ENCODE measurements at regions not wholly inside any gene's neighbourhood (a gene's known extent, or its start where the extent isn't known, plus 50 kb on each side); places are given as distances from the start of the nearest gene placed in this dataset.

DNA sequence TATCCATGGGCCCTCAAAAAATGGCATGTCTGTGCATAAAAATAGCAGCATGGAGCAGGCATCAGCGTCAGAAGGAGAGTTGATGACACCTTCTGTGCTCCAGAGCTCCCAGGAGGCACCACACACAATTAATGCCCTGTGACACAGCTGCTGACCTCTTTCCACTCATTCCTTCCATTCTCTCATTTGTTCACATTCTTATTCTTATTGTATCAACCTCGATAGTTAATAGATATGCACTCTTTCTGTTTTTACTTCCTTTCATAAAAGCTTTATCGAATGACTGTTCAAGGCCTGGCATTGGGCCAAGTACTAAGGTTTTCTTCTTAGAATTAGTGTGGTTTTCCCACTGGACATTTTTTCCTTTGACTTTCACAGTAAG is 266.0 kb upstream of the MTNR1B start (continued):
- no peak for TF ChIP-seq RCOR1 (IDR thresholded peaks at IDR 0.05; ENCODE audit: borderline replicate concordance in 1 of 2, low read depth in 2 of 2, low read length in 2 of 2)

DNA sequence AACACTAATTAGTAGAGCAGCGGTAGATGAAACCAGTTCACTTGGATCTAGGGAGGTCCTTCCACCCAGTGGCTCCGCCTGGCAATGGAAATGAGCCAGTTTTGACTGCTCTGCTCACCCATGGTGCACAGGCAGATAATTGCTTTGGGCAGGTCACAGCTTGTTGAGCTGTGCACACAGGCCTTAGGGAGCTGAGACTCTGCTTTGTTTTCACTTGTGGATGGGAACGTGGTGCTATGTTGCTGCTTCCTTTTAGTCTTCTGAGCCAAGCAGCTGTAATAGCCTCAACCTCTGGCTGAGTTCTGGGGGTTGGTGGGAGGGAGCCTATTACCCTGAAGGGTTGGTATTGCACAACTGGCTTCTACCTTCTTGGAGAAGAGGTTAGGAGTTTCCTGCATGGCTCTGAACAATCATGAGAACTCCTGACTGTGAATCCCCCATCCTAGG is 262.3 kb upstream of the MTNR1B start:
- no peaks in the 10 kb centered on the region for H3K27me3 ChIP-seq (ENCODE audit: control insufficient read depth in 2 of 2, insufficient read depth in 2 of 2, low read length in 2 of 2)
- TF ChIP-seq ZNF134 (CRISPR knock-in tag; conservative IDR thresholded peaks at IDR 0.05) = no peak
- no peak for TF ChIP-seq ZNF232 (CRISPR knock-in tag; IDR thresholded peaks at IDR 0.05)
- TF ChIP-seq THRAP3 (IDR thresholded peaks at IDR 0.05; ENCODE audit: borderline replicate concordance) = no peak
- TF ChIP-seq TAF9B (IDR thresholded peaks at IDR 0.05; ENCODE audit: partially characterized antibody) = no peak
- TF ChIP-seq CBFB (CRISPR knock-in tag; IDR thresholded peaks at IDR 0.05) = no peak
- TF ChIP-seq ZBTB8A (IDR thresholded peaks at IDR 0.05; ENCODE audit: partially characterized antibody) = no peak
- TF ChIP-seq KDM2B (CRISPR knock-in tag; IDR thresholded peaks at IDR 0.05) = no peak
- TF ChIP-seq ETS2 (tag; IDR thresholded peaks at IDR 0.05; ENCODE audit: borderline replicate concordance, poor library complexity, severe bottlenecking) = no peak
- TF ChIP-seq SOX6 (IDR thresholded peaks at IDR 0.05) = no peak
- TF ChIP-seq FOSL1 (tag; conservative IDR thresholded peaks at IDR 0.05) = no peak
- TF ChIP-seq ZNF778 (CRISPR knock-in tag; IDR thresholded peaks at IDR 0.05) = no peak
- no peak for TF ChIP-seq NONO (IDR thresholded peaks at IDR 0.05; ENCODE audit: low read depth in 2 of 2, low read length in 1 of 2)
- no peak for TF ChIP-seq ZFPM2 (CRISPR knock-in tag; IDR thresholded peaks at IDR 0.05)
- TF ChIP-seq, protein P1, sequence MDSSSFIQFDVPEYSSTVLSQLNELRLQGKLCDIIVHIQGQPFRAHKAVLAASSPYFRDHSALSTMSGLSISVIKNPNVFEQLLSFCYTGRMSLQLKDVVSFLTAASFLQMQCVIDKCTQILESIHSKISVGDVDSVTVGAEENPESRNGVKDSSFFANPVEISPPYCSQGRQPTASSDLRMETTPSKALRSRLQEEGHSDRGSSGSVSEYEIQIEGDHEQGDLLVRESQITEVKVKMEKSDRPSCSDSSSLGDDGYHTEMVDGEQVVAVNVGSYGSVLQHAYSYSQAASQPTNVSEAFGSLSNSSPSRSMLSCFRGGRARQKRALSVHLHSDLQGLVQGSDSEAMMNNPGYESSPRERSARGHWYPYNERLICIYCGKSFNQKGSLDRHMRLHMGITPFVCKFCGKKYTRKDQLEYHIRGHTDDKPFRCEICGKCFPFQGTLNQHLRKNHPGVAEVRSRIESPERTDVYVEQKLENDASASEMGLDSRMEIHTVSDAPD (CRISPR knock-in tag; IDR thresholded peaks at IDR 0.05) = no peak
- TF ChIP-seq, protein P2, sequence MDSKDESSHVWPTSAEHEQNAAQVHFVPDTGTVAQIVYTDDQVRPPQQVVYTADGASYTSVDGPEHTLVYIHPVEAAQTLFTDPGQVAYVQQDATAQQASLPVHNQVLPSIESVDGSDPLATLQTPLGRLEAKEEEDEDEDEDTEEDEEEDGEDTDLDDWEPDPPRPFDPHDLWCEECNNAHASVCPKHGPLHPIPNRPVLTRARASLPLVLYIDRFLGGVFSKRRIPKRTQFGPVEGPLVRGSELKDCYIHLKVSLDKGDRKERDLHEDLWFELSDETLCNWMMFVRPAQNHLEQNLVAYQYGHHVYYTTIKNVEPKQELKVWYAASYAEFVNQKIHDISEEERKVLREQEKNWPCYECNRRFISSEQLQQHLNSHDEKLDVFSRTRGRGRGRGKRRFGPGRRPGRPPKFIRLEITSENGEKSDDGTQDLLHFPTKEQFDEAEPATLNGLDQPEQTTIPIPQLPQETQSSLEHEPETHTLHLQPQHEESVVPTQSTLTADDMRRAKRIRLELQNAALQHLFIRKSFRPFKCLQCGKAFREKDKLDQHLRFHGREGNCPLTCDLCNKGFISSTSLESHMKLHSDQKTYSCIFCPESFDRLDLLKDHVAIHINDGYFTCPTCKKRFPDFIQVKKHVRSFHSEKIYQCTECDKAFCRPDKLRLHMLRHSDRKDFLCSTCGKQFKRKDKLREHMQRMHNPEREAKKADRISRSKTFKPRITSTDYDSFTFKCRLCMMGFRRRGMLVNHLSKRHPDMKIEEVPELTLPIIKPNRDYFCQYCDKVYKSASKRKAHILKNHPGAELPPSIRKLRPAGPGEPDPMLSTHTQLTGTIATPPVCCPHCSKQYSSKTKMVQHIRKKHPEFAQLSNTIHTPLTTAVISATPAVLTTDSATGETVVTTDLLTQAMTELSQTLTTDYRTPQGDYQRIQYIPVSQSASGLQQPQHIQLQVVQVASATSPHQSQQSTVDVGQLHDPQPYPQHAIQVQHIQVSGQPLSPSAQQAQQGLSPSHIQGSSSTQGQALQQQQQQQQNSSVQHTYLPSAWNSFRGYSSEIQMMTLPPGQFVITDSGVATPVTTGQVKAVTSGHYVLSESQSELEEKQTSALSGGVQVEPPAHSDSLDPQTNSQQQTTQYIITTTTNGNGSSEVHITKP (IDR thresholded peaks at IDR 0.05; ENCODE audit: partially characterized antibody) = no peak
- TF ChIP-seq, protein P3, sequence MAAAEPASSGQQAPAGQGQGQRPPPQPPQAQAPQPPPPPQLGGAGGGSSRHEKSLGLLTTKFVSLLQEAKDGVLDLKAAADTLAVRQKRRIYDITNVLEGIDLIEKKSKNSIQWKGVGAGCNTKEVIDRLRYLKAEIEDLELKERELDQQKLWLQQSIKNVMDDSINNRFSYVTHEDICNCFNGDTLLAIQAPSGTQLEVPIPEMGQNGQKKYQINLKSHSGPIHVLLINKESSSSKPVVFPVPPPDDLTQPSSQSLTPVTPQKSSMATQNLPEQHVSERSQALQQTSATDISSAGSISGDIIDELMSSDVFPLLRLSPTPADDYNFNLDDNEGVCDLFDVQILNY (CRISPR knock-in tag; IDR thresholded peaks at IDR 0.05) = no peak

More for the DNA sequence above, 262.3 kb upstream of the MTNR1B start:
- no TSS peak for BruUV-seq (replicated peaks)
- Histone ChIP-seq H3K4me3 (no peak overlapping the region), H3K36me3 (ENCODE audit: control insufficient read depth, insufficient read depth, low read length) (no peaks in the 10 kb centered on the region), H3K4me1 (replicated peaks in 1 of 2; ENCODE audit: control insufficient read depth in 2 of 2, insufficient read depth in 2 of 2, low read length in 2 of 2) (no peaks in the 10 kb centered on the region), H3K9ac (ENCODE audit: insufficient read depth in 1 of 2, low read depth in 2 of 2, low read length in 2 of 2) (no peak overlapping the region), H3K9me1 (ENCODE audit: control insufficient read depth, insufficient read depth, low read length) (no peaks in the 10 kb centered on the region), H3K9me3 (replicated peaks; ENCODE audit: control insufficient read depth, insufficient read depth, low read depth, low read length) (peaks cover 2% of the 10 kb centered on the region; the same call in 1 of the 2 replicates), H3K4me2 (ENCODE audit: insufficient read depth, low read length) (no peak overlapping the region), H3K79me2 (ENCODE audit: control insufficient read depth, insufficient read depth, low read length) (no peaks in the 10 kb centered on the region), H4K20me1 (replicated peaks; ENCODE audit: control insufficient read depth, insufficient read depth, low read length) (no peaks in the 10 kb centered on the region), H2AFZ (ENCODE audit: low read depth, low read length) (no peak overlapping the region), H3K27ac (ENCODE audit: extremely low read depth, low read depth, low read length) (no peak overlapping the region)
- DNase-seq (ENCODE audit: extremely low read depth in 1 of 4, low spot score in 3 of 4) (no peak), FAIRE-seq (no peak), ATAC-seq (no peak)
- CTCF ChIA-PET (ENCODE audit: low intra/inter-chr PET ratio) = no interaction called here
- WGBS (ENCODE audit: insufficient coverage, low coverage, missing lambda C conversion rate) = 0% methylated on average over 3 of the region's 3 CpGs
- in situ Hi-C loops (cut with MboI) = no loop called here
- POLR2A ChIA-PET = no interaction called here
- intact Hi-C loops (cut with micrococcal nuclease) = no loop called here

Data from K562 (cell line).